HEK293 (cell line): ENCODE measurements at regions not wholly inside any gene's neighbourhood (a gene's known extent, or its start where the extent isn't known, plus 50 kb on each side); places are given as distances from the start of the nearest gene placed in this dataset.

Source experiments
- ATF2 ChIP-seq: fragments of 450-650 bp; formaldehyde crosslinking; IDR thresholded peaks from 2 replicates; pipeline ENCODE4 v1.5.1; 2016; ENCODE audit warnings: missing biosample characterization, missing genetic modification characterization, low read depth
- EGR2 ChIP-seq: fragments of 450-650 bp; formaldehyde crosslinking; IDR thresholded peaks from 2 replicates; pipeline ENCODE4 v1.5.1; 2016; ENCODE audit warnings: low read depth, missing biosample characterization, missing genetic modification characterization
- KLF7 ChIP-seq: fragments of 450-650 bp; formaldehyde crosslinking; IDR thresholded peaks from 2 replicates; pipeline ENCODE4 v1.5.1; 2016; ENCODE audit warnings: missing biosample characterization, missing genetic modification characterization, borderline replicate concordance
- MEIS1 ChIP-seq: sonication (generic); formaldehyde crosslinking; IDR thresholded peaks from 2 replicates; pipeline ENCODE4 v1.8.1; 2022; ENCODE audit warnings: missing genetic modification reagents, mild to moderate bottlenecking, borderline replicate concordance
- MYNN ChIP-seq: fragments of 450-650 bp; formaldehyde crosslinking; IDR thresholded peaks from 2 replicates; pipeline ENCODE4 v1.5.1; 2016; ENCODE audit warnings: missing biosample characterization, missing genetic modification characterization, borderline replicate concordance
- YY1 ChIP-seq: fragments of 450-650 bp; formaldehyde crosslinking; IDR thresholded peaks from 2 replicates; pipeline ENCODE4 v1.5.1; 2018; ENCODE audit warnings: missing biosample characterization, missing genetic modification characterization
- ZEB2 ChIP-seq: fragments of 450-650 bp; formaldehyde crosslinking; IDR thresholded peaks from 2 replicates; pipeline ENCODE4 v1.5.1; 2016; ENCODE audit warnings: missing biosample characterization, missing genetic modification characterization
- ZNF521 ChIP-seq: fragments of 450-650 bp; formaldehyde crosslinking; IDR thresholded peaks from 2 replicates; pipeline ENCODE4 v1.5.1; 2017; ENCODE audit warnings: missing biosample characterization, mild to moderate bottlenecking, missing genetic modification characterization
- ZNF560 ChIP-seq: fragments of 450-650 bp; formaldehyde crosslinking; IDR thresholded peaks from 2 replicates; pipeline ENCODE4 v1.5.1; 2017; ENCODE audit warnings: missing biosample characterization, missing genetic modification characterization, borderline replicate concordance
- TF ChIP-seq, protein P1 (sequence below): fragments of 450-650 bp; formaldehyde crosslinking; IDR thresholded peaks from 2 replicates; pipeline ENCODE4 v1.5.1; 2016; ENCODE audit warnings: missing biosample characterization, missing genetic modification characterization
- TF ChIP-seq, protein P2 (sequence below): fragments of 450-650 bp; formaldehyde crosslinking; IDR thresholded peaks from 2 replicates; pipeline ENCODE4 v1.5.1; 2016; ENCODE audit warnings: missing biosample characterization, missing genetic modification characterization
- TF ChIP-seq, protein P3 (sequence below): fragments of 450-650 bp; formaldehyde crosslinking; IDR thresholded peaks from 2 replicates; pipeline ENCODE4 v1.5.1; 2017; ENCODE audit warnings: missing biosample characterization, missing genetic modification characterization

- TF ChIP-seq MYNN (tag by site-specific recombination) (no peak), ZEB2 (tag by site-specific recombination) (no peak), YY1 (tag by site-specific recombination) (no peak), MEIS1 (no peak), EGR2 (tag by site-specific recombination) (no peak), ZNF560 (tag by site-specific recombination) (no peak), KLF7 (tag by site-specific recombination) (no peak), ZNF521 (no peak), ATF2 (tag by site-specific recombination) (no peak)
- TF ChIP-seq, protein P1, sequence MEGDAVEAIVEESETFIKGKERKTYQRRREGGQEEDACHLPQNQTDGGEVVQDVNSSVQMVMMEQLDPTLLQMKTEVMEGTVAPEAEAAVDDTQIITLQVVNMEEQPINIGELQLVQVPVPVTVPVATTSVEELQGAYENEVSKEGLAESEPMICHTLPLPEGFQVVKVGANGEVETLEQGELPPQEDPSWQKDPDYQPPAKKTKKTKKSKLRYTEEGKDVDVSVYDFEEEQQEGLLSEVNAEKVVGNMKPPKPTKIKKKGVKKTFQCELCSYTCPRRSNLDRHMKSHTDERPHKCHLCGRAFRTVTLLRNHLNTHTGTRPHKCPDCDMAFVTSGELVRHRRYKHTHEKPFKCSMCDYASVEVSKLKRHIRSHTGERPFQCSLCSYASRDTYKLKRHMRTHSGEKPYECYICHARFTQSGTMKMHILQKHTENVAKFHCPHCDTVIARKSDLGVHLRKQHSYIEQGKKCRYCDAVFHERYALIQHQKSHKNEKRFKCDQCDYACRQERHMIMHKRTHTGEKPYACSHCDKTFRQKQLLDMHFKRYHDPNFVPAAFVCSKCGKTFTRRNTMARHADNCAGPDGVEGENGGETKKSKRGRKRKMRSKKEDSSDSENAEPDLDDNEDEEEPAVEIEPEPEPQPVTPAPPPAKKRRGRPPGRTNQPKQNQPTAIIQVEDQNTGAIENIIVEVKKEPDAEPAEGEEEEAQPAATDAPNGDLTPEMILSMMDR (tag by site-specific recombination): no peak
- TF ChIP-seq, protein P2, sequence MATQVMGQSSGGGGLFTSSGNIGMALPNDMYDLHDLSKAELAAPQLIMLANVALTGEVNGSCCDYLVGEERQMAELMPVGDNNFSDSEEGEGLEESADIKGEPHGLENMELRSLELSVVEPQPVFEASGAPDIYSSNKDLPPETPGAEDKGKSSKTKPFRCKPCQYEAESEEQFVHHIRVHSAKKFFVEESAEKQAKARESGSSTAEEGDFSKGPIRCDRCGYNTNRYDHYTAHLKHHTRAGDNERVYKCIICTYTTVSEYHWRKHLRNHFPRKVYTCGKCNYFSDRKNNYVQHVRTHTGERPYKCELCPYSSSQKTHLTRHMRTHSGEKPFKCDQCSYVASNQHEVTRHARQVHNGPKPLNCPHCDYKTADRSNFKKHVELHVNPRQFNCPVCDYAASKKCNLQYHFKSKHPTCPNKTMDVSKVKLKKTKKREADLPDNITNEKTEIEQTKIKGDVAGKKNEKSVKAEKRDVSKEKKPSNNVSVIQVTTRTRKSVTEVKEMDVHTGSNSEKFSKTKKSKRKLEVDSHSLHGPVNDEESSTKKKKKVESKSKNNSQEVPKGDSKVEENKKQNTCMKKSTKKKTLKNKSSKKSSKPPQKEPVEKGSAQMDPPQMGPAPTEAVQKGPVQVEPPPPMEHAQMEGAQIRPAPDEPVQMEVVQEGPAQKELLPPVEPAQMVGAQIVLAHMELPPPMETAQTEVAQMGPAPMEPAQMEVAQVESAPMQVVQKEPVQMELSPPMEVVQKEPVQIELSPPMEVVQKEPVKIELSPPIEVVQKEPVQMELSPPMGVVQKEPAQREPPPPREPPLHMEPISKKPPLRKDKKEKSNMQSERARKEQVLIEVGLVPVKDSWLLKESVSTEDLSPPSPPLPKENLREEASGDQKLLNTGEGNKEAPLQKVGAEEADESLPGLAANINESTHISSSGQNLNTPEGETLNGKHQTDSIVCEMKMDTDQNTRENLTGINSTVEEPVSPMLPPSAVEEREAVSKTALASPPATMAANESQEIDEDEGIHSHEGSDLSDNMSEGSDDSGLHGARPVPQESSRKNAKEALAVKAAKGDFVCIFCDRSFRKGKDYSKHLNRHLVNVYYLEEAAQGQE: no peak
- TF ChIP-seq, protein P3, sequence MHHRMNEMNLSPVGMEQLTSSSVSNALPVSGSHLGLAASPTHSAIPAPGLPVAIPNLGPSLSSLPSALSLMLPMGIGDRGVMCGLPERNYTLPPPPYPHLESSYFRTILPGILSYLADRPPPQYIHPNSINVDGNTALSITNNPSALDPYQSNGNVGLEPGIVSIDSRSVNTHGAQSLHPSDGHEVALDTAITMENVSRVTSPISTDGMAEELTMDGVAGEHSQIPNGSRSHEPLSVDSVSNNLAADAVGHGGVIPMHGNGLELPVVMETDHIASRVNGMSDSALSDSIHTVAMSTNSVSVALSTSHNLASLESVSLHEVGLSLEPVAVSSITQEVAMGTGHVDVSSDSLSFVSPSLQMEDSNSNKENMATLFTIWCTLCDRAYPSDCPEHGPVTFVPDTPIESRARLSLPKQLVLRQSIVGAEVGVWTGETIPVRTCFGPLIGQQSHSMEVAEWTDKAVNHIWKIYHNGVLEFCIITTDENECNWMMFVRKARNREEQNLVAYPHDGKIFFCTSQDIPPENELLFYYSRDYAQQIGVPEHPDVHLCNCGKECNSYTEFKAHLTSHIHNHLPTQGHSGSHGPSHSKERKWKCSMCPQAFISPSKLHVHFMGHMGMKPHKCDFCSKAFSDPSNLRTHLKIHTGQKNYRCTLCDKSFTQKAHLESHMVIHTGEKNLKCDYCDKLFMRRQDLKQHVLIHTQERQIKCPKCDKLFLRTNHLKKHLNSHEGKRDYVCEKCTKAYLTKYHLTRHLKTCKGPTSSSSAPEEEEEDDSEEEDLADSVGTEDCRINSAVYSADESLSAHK (tag by site-specific recombination): no peak
Measured at GRCh38 chr3:25863416-25863959, 73.6 kb downstream of the OXSM start.
